ENCODE measurements at regions not wholly inside any gene's neighbourhood (a gene's known extent, or its start where the extent isn't known, plus 50 kb on each side); places are given as distances from the start of the nearest gene placed in this dataset.

- no peak overlapping the region for H3K27ac ChIP-seq (ENCODE audit: low read depth, low read length)
- no peak overlapping the region for H2AFZ ChIP-seq (ENCODE audit: low read depth, low read length, poor library complexity, severe bottlenecking)
- H3K79me2 ChIP-seq (ENCODE audit: insufficient read depth, low read length), result no peaks in the 10 kb centered on the region
- TF ChIP-seq POLR2AphosphoS5 (IDR thresholded peaks at IDR 0.05; ENCODE audit: low read depth, low read length) (no peak), SP1 (IDR thresholded peaks at IDR 0.05; ENCODE audit: low read depth) (no peak), EZH2phosphoT487 (IDR thresholded peaks at IDR 0.05; ENCODE audit: borderline replicate concordance) (no peak), TCF7L2 (IDR thresholded peaks at IDR 0.05; ENCODE audit: borderline replicate concordance, extremely low read depth, insufficient read depth, insufficient read length) (no peak), ZNF274 (IDR thresholded peaks at IDR 0.05; ENCODE audit: low read depth, low read length) (no peak), SRF (IDR thresholded peaks at IDR 0.05; ENCODE audit: low read depth) (no peak), YY1 (IDR thresholded peaks at IDR 0.05; ENCODE audit: extremely low read depth, insufficient replicate concordance, low read depth, low read length) (no peak), ATF3 (IDR thresholded peaks at IDR 0.05) (no peak), REST (IDR thresholded peaks at IDR 0.05; ENCODE audit: low read depth) (no peak), EGR1 (IDR thresholded peaks at IDR 0.05; ENCODE audit: low read depth) (no peak), POLR2A (IDR thresholded peaks at IDR 0.05; ENCODE audit: borderline replicate concordance, extremely low read depth, insufficient read depth, insufficient read length) (no peak), SIN3A (IDR thresholded peaks at IDR 0.05; ENCODE audit: low read depth) (no peak), RAD21 (IDR thresholded peaks at IDR 0.05; ENCODE audit: low read depth) (no peak)
- BruUV-seq (replicated peaks), result no TSS peak
- H3K27me3 ChIP-seq (ENCODE audit: insufficient read depth, low read length), result no peaks in the 10 kb centered on the region
- intact Hi-C loops (cut with micrococcal nuclease), result no loop called here
- ChIA-PET CTCF (no interaction called here), RAD21 (ENCODE audit: low non-redundant PET in 1 of 2, low total read pairs in 2 of 2, uncharacterized antibody in 2 of 2, unreplicated experiment in 2 of 2) (no interaction called here), POLR2A (no interaction called here)
- H3K36me3 ChIP-seq (ENCODE audit: control insufficient read depth in 1 of 2, insufficient read depth in 2 of 2, low read length in 2 of 2), result no peaks in the 10 kb centered on the region
- H4K20me1 ChIP-seq (ENCODE audit: insufficient read depth), result no peaks in the 10 kb centered on the region
- DNase-seq (ENCODE audit: low read depth, low spot score) (no peak), ATAC-seq (no peak)
- no peak overlapping the region for H3K4me3 ChIP-seq (replicated peaks in 1 of 2; ENCODE audit: low read depth in 1 of 2, low read length in 2 of 2)
- no peaks in the 10 kb centered on the region for H3K4me1 ChIP-seq (ENCODE audit: control insufficient read depth in 1 of 2, insufficient read depth in 2 of 2, low read length in 2 of 2)
- no peak overlapping the region for H3K4me2 ChIP-seq (ENCODE audit: low read length)
- no peaks in the 10 kb centered on the region for H3K9me2 ChIP-seq (ENCODE audit: insufficient read depth)
- no peak overlapping the region for H3K9ac ChIP-seq (ENCODE audit: low read length)
- peaks cover 8 to 17% of the 10 kb centered on the region in 2 experiments; a peak in 2 of 4 replicates for H3K9me3 ChIP-seq (ENCODE audit: control insufficient read depth in 1 of 2, insufficient read depth in 1 of 2, low read depth in 1 of 2, low read length in 2 of 2)
Measured at GRCh38 chr2:49359721-49360406, 205.5 kb upstream of the FSHR start.
